HCT116 (cell line): ENCODE measurements at regions not wholly inside any gene's neighbourhood (a gene's known extent, or its start where the extent isn't known, plus 50 kb on each side); places are given as distances from the start of the nearest gene placed in this dataset.

Experiments used
- ATAC-seq: fragments of 200-7000 bp; cut with Tn5 transposase; 2 replicates; pipeline ENCODE4 v1.9.1; 2020; ENCODE audit warnings: mild to moderate bottlenecking, moderate library complexity
- BruUV-seq: library from RNA; stranded (reverse); fragments of 400-500 nt; replicated peaks from 2 replicates; lab custom pipeline; 2021; lab: Mats Ljungman, UMichigan
- CTCF ChIA-PET: fragments of 300-600 bp; sonication (Branson Sonifier 250); formaldehyde crosslinking; loops from one replicate; lab custom pipeline; 2021; ENCODE audit warnings: antibody characterized with exemption; lab: Charles Lee
- POLR2A ChIA-PET: fragments of 300-600, 350-600 bp; sonication (Branson Sonifier 250); formaldehyde crosslinking; loops from one replicate; lab custom pipeline; 2021; ENCODE audit warnings: antibody characterized with exemption; lab: Charles Lee
- RAD21 ChIA-PET, 2 experiments: fragments of 300-600 bp; sonication (Branson Sonifier 250); formaldehyde crosslinking; loops; one replicate each; lab custom pipeline; 2023; ENCODE audit warnings: low total read pairs in 2 of 2; ENCODE audit not compliant: uncharacterized antibody in 2 of 2, unreplicated experiment in 2 of 2, low non-redundant PET in 1 of 2; lab: Charles Lee
- DNase-seq: peaks from one replicate; pipeline ENCODE4 v3.0.0-alpha.2; 2010; ENCODE audit warnings: low read depth, low spot score
- H2AFZ ChIP-seq: fragments of 200-600 bp; shearing (Covaris generic), sonication (generic); 2 replicates; pipeline ENCODE4 v1.6.1; 2017; ENCODE audit warnings: low read depth, mixed run types, mixed read lengths, antibody characterized with exemption, low read length; ENCODE audit not compliant: poor library complexity, severe bottlenecking
- H3K27ac ChIP-seq: 2 replicates; pipeline ENCODE4 v1.5.1; 2012; ENCODE audit warnings: low read depth, low read length
- H3K27me3 ChIP-seq: fragments of 200-600 bp; sonication (generic); 2 replicates; pipeline ENCODE4 v1.6.1; 2016; ENCODE audit warnings: mixed run types, low read length, mixed read lengths; ENCODE audit not compliant: insufficient read depth
- H3K36me3 ChIP-seq, 2 experiments: fragments of 200-500 bp in 1 of 2; fragments of 200-600 bp in 1 of 2; sonication (Bioruptor generic) in 1 of 2; sonication (generic) in 1 of 2; 2 replicates each; pipeline versions ENCODE4 v1.5.1 to v1.6.1; 2014 to 2016; ENCODE audit warnings: low read length in 2 of 2, inconsistent platforms in 1 of 2, mixed read lengths in 1 of 2, mixed run types in 1 of 2; ENCODE audit not compliant: insufficient read depth in 2 of 2, control insufficient read depth in 1 of 2
- H3K4me1 ChIP-seq, 2 experiments: fragments of 200-600 bp in 1 of 2; sonication (generic) in 1 of 2; 2 replicates each; pipeline versions ENCODE4 v1.5.1 to v1.6.1; 2012 to 2017; ENCODE audit warnings: low read length in 2 of 2, inconsistent platforms in 1 of 2, mild to moderate bottlenecking in 1 of 2, mixed read lengths in 1 of 2, mixed run types in 1 of 2, moderate library complexity in 1 of 2; ENCODE audit not compliant: insufficient read depth in 2 of 2, control insufficient read depth in 1 of 2
- H3K4me2 ChIP-seq: fragments of 200-600 bp; sonication (generic); 2 replicates; pipeline ENCODE4 v1.6.1; 2017; ENCODE audit warnings: mixed run types, low read length, mixed read lengths
- H3K4me3 ChIP-seq, 2 experiments: fragments of 200-600 bp in 1 of 2; sonication (generic) in 1 of 2; replicated peaks in 1 of 2; 2 replicates each; pipeline ENCODE4 v1.5.1; 2011 to 2016; ENCODE audit warnings: low read length in 2 of 2, control low read depth in 1 of 2, low read depth in 1 of 2, mild to moderate bottlenecking in 1 of 2, mixed read lengths in 1 of 2, mixed run types in 1 of 2
- H3K79me2 ChIP-seq: fragments of 200-600 bp; sonication (generic); 2 replicates; pipeline ENCODE4 v1.6.1; 2017; ENCODE audit warnings: mild to moderate bottlenecking, mixed run types, low read length, moderate library complexity, mixed read lengths; ENCODE audit not compliant: insufficient read depth
- H3K9ac ChIP-seq: fragments of 200-600 bp; sonication (generic); 2 replicates; pipeline ENCODE4 v1.6.1; 2016; ENCODE audit warnings: low read length, mixed read lengths
- H3K9me2 ChIP-seq: fragments of 200-600 bp; sonication (generic), shearing (Covaris generic); 2 replicates; pipeline ENCODE4 v1.6.1; 2017; ENCODE audit warnings: mixed run types, mild to moderate bottlenecking, moderate library complexity; ENCODE audit not compliant: insufficient read depth
- H3K9me3 ChIP-seq, 2 experiments: fragments of 200-500 bp in 1 of 2; fragments of 200-600 bp in 1 of 2; sonication (Bioruptor generic) in 1 of 2; sonication (generic) in 1 of 2; 2 replicates each; pipeline ENCODE4 v1.6.1; 2014 to 2017; ENCODE audit warnings: low read length in 2 of 2, mixed read lengths in 2 of 2, inconsistent platforms in 1 of 2, low read depth in 1 of 2, mild to moderate bottlenecking in 1 of 2, mixed run types in 1 of 2, moderate library complexity in 1 of 2; ENCODE audit not compliant: control insufficient read depth in 1 of 2, insufficient read depth in 1 of 2
- H4K20me1 ChIP-seq: fragments of 200-600 bp; sonication (generic), shearing (Covaris generic); 2 replicates; pipeline ENCODE4 v1.6.1; 2017; ENCODE audit warnings: mixed run types, mild to moderate bottlenecking, moderate library complexity; ENCODE audit not compliant: insufficient read depth
- ELF1 ChIP-seq: IDR thresholded peaks from 2 replicates; pipeline ENCODE4 v1.6.1; 2012; ENCODE audit warnings: low read depth, borderline replicate concordance
- FOSL1 ChIP-seq: IDR thresholded peaks from 2 replicates; pipeline ENCODE4 v1.6.1; 2012; ENCODE audit warnings: low read depth
- JUND ChIP-seq: IDR thresholded peaks from 2 replicates; pipeline ENCODE4 v1.6.1; 2012
- MAX ChIP-seq: IDR thresholded peaks from 2 replicates; pipeline ENCODE4 v1.6.1; 2012
- POLR2A ChIP-seq: IDR thresholded peaks from 2 replicates; pipeline ENCODE4 v1.7.0; 2011; ENCODE audit warnings: borderline replicate concordance; ENCODE audit not compliant: insufficient read depth, insufficient read length; ENCODE audit errors: extremely low read depth
- RAD21 ChIP-seq: IDR thresholded peaks from 2 replicates; pipeline ENCODE4 v1.6.1; 2012; ENCODE audit warnings: low read depth, mild to moderate bottlenecking
- SRF ChIP-seq: IDR thresholded peaks from 2 replicates; pipeline ENCODE4 v1.6.1; 2012; ENCODE audit warnings: low read depth
- intact Hi-C: fragments of 100-400 bp; cut with micrococcal nuclease; formaldehyde crosslinking; loops from 2 replicates; pipeline ENCODE4 v1.10.0; 2022
- TF ChIP-seq, protein P1 (sequence below), 3 experiments: fragments of 200-600 bp in 1 of 3; sonication (generic) in 1 of 3; IDR thresholded peaks in 2 of 3; conservative IDR thresholded peaks in 1 of 3; 2 replicates each; pipeline ENCODE4 v1.5.1; 2012 to 2017; ENCODE audit warnings: low read depth in 2 of 3, low read length in 2 of 3, antibody characterized with exemption in 1 of 3, borderline replicate concordance in 1 of 3, control low read depth in 1 of 3, mild to moderate bottlenecking in 1 of 3, mixed read lengths in 1 of 3, mixed run types in 1 of 3, moderate library complexity in 1 of 3; ENCODE audit not compliant: insufficient read depth in 1 of 3
- TF ChIP-seq, protein P2 (sequence below): IDR thresholded peaks from 2 replicates; pipeline ENCODE4 v1.6.1; 2011; ENCODE audit warnings: mild to moderate bottlenecking, low read length, moderate library complexity; ENCODE audit not compliant: insufficient replicate concordance; ENCODE audit errors: extremely low read depth

DNA sequence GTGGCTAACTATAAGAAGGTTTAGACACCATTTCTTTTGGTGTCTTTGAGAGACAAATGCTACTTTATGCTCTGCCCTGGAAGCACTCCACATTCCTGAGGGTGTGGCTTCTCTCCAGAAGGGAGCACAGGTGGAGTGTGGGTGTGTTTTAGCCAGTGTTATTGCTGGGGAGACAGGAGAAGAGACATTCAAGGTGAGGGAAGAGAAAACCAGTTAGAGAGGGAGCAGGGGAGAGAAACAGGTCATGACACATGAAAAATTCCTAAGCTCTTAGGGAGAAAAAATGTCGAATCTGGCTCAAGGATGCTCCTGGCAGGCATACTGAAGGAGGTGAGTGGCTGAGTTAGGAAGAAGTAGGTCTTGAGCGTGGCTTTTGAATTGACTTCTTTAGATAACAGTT is 292.8 kb downstream of the CLIC5 start:
- intact Hi-C loops = no loop called here
- RAD21 ChIA-PET = no interaction called here
- Histone ChIP-seq H3K4me3 (no peak overlapping the region), H2AFZ (no peak overlapping the region), H3K27me3 (no peaks in the 10 kb centered on the region), H3K9me3 (no peaks in the 10 kb centered on the region; a peak in 1 of 4 replicates), H3K4me2 (no peak overlapping the region), H4K20me1 (no peaks in the 10 kb centered on the region), H3K4me1 (peaks cover 6 to 10% of the 10 kb centered on the region in 2 experiments), H3K9me2 (no peaks in the 10 kb centered on the region), H3K27ac (no peak overlapping the region), H3K36me3 (no peaks in the 10 kb centered on the region), H3K9ac (no peak overlapping the region), H3K79me2 (no peaks in the 10 kb centered on the region)
- DNase-seq (no peak), ATAC-seq (no peak)
- POLR2A ChIA-PET = no interaction called here
- BruUV-seq = no TSS peak
- CTCF ChIA-PET = no interaction called here
- no peak for TF ChIP-seq JUND
- TF ChIP-seq FOSL1 = no peak
- TF ChIP-seq, protein P1, sequence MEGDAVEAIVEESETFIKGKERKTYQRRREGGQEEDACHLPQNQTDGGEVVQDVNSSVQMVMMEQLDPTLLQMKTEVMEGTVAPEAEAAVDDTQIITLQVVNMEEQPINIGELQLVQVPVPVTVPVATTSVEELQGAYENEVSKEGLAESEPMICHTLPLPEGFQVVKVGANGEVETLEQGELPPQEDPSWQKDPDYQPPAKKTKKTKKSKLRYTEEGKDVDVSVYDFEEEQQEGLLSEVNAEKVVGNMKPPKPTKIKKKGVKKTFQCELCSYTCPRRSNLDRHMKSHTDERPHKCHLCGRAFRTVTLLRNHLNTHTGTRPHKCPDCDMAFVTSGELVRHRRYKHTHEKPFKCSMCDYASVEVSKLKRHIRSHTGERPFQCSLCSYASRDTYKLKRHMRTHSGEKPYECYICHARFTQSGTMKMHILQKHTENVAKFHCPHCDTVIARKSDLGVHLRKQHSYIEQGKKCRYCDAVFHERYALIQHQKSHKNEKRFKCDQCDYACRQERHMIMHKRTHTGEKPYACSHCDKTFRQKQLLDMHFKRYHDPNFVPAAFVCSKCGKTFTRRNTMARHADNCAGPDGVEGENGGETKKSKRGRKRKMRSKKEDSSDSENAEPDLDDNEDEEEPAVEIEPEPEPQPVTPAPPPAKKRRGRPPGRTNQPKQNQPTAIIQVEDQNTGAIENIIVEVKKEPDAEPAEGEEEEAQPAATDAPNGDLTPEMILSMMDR (IDR thresholded peaks at IDR 0.05 in 2 of 3, conservative IDR thresholded peaks at IDR 0.05 in 1 of 3; ENCODE audit: borderline replicate concordance in 1 of 3, insufficient read depth in 1 of 3, low read depth in 2 of 3, low read length in 2 of 3) = no peak
- no peak for TF ChIP-seq ELF1
- TF ChIP-seq POLR2A = no peak
- TF ChIP-seq SRF = no peak
- no peak for TF ChIP-seq MAX

GRCh38 chr6:45721665-45722064 is 294.0 kb downstream of the CLIC5 start:
- ChIA-PET CTCF (interaction anchor here (1.0 to 1.4 kb wide), 4 partner anchors 1066 to 1246 kb away, joined by 3 to 8 read pairs (median 4); no protein-coding TSS in a partner anchor), POLR2A (no interaction called here), RAD21 (no interaction called here)
- no peaks in the 10 kb centered on the region for H3K36me3 ChIP-seq
- TF ChIP-seq, protein P2, sequence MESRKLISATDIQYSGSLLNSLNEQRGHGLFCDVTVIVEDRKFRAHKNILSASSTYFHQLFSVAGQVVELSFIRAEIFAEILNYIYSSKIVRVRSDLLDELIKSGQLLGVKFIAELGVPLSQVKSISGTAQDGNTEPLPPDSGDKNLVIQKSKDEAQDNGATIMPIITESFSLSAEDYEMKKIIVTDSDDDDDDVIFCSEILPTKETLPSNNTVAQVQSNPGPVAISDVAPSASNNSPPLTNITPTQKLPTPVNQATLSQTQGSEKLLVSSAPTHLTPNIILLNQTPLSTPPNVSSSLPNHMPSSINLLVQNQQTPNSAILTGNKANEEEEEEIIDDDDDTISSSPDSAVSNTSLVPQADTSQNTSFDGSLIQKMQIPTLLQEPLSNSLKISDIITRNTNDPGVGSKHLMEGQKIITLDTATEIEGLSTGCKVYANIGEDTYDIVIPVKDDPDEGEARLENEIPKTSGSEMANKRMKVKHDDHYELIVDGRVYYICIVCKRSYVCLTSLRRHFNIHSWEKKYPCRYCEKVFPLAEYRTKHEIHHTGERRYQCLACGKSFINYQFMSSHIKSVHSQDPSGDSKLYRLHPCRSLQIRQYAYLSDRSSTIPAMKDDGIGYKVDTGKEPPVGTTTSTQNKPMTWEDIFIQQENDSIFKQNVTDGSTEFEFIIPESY = no peak
- TF ChIP-seq, protein P1 (IDR thresholded peaks at IDR 0.05 in 2 of 3, conservative IDR thresholded peaks at IDR 0.05 in 1 of 3; ENCODE audit: borderline replicate concordance in 1 of 3, insufficient read depth in 1 of 3, low read depth in 2 of 3, low read length in 2 of 3) = peak in 2 of 3 experiments; percentile 43 to 44; a peak in 3 of 6 replicates
- peak; percentile 27; the same call in 1 of the 2 replicates for TF ChIP-seq RAD21
- no peak for TF ChIP-seq FOSL1
- H3K4me1 ChIP-seq = peaks cover 6 to 10% of the 10 kb centered on the region in 2 experiments
- no peaks in the 10 kb centered on the region for H4K20me1 ChIP-seq
- no peaks in the 10 kb centered on the region for H3K9me2 ChIP-seq
- H3K27ac ChIP-seq = no peak overlapping the region
- no peaks in the 10 kb centered on the region for H3K79me2 ChIP-seq
- no peak overlapping the region for H3K4me2 ChIP-seq
- DNase-seq = no peak
- H3K4me3 ChIP-seq = no peak overlapping the region
- no peak overlapping the region for H3K9ac ChIP-seq
- peak; percentile 70 for ATAC-seq
- intact Hi-C loops = no loop called here
- H3K27me3 ChIP-seq = no peaks in the 10 kb centered on the region
- H3K9me3 ChIP-seq = no peaks in the 10 kb centered on the region; a peak in 1 of 4 replicates
- BruUV-seq = no TSS peak
- no peak overlapping the region for H2AFZ ChIP-seq
